GM10248 (cell line): ENCODE measurements at regions not wholly inside any gene's neighbourhood (a gene's known extent, or its start where the extent isn't known, plus 50 kb on each side); places are given as distances from the start of the nearest gene placed in this dataset.

Experiments
- CTCF ChIA-PET: fragments of 300-600 bp; sonication (Branson Sonifier 250); formaldehyde crosslinking; extraction: SDS; loops from one replicate; lab custom pipeline; 2021; ENCODE audit warnings: antibody characterized with exemption; lab: Yijun Ruan, JAX
- POLR2A ChIA-PET: fragments of 350-650 bp; sonication (Branson Sonifier 250); formaldehyde crosslinking; extraction: SDS; loops from one replicate; lab custom pipeline; 2020; ENCODE audit warnings: antibody characterized with exemption; lab: Yijun Ruan, JAX
- DNase-seq: peaks from one replicate; pipeline ENCODE4 v3.0.0; 2012; ENCODE audit errors: extremely low spot score
- TF ChIP-seq, protein P1 (sequence below): IDR thresholded peaks from 2 replicates; pipeline ENCODE4 v1.5.1; 2012; ENCODE audit warnings: mild to moderate bottlenecking, low read depth; ENCODE audit errors: extremely low read depth, missing control alignments, control extremely low read depth

GRCh38 chr10:57818522-57818921, 449.2 kb downstream of the IPMK start:
- DNase-seq, result no peak
- POLR2A ChIA-PET, result no interaction called here
- TF ChIP-seq, protein P1, sequence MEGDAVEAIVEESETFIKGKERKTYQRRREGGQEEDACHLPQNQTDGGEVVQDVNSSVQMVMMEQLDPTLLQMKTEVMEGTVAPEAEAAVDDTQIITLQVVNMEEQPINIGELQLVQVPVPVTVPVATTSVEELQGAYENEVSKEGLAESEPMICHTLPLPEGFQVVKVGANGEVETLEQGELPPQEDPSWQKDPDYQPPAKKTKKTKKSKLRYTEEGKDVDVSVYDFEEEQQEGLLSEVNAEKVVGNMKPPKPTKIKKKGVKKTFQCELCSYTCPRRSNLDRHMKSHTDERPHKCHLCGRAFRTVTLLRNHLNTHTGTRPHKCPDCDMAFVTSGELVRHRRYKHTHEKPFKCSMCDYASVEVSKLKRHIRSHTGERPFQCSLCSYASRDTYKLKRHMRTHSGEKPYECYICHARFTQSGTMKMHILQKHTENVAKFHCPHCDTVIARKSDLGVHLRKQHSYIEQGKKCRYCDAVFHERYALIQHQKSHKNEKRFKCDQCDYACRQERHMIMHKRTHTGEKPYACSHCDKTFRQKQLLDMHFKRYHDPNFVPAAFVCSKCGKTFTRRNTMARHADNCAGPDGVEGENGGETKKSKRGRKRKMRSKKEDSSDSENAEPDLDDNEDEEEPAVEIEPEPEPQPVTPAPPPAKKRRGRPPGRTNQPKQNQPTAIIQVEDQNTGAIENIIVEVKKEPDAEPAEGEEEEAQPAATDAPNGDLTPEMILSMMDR, result no peak
- CTCF ChIA-PET, result interaction anchor here (1.5 to 1.9 kb wide), 2 partner anchors 9 to 10 kb away, joined by 3 to 5 read pairs; no protein-coding TSS in a partner anchor

DNA sequence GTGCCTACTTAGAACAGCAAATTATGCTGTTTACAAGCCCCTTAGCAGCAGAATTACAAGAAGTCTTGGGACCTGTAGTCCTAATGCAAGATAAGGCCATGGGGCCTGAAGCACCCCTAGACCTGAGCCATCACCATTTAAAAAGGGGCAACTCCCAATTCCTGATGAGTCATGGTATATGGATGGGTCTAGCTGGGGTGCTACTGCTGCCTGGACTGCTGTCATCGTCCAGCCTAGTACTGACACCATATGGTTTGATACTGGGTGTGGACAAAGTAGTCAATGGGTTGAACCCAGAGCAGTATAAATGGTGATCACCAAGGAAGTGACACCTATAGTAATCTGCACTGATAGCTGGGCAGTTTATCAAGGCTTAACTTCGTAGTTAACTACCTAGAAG, 450.0 kb downstream of the IPMK start:
- POLR2A ChIA-PET, result interaction anchor here (0.7 kb wide), 1 partner anchor 11 kb away, joined by 4 read pairs; no protein-coding TSS in a partner anchor
- CTCF ChIA-PET, result no interaction called here
- TF ChIP-seq, protein P1, result no peak
- DNase-seq, result no peak

DNA sequence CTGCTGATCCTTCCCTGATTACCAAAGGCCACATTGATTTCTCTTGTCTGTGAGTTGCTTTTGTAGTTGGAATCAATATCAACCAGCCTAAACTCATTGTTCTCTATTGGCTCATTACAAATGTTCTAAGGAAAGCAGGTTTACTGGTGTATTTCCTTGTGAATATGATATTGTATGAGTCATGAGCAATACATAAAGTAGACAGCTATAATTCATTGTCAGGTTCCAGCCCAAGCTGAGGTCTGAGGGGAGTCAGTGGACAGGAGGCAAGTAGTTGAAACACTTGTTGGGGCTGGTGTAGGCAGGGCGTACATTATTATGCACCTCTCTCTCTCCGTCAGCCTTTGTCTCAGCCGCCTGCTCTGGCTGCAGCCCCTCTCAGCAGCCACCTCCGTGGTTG, 451.7 kb downstream of the IPMK start:
- TF ChIP-seq, protein P1, result no peak
- POLR2A ChIA-PET, result no interaction called here
- no peak for DNase-seq
- CTCF ChIA-PET, result interaction anchor here (1.2 kb wide), 1 partner anchor 12 kb away, joined by 3 read pairs; no protein-coding TSS in a partner anchor

DNA sequence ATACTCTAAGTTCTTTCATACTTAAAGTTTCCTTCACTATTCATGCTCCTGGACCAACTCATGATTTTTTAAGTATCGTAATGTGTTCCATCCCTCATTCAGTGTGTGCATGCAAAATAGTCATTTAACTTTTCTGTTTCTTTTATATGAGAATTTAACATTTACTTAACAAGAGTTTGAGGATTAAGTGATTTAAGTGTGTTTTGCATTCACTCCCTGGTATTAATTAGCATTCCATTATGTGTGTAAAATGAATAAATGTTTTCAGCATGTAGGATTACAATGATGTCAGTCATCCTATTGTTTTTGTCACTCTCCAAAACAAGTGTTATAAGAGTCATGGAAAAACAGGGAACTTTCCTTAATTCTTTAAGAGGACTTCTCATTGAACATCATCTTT, 457.7 kb downstream of the IPMK start:
- CTCF ChIA-PET, result interaction anchor here (1.5 to 1.7 kb wide), 2 partner anchors 9 to 12 kb away, joined by 3 to 5 read pairs; no protein-coding TSS in a partner anchor

GRCh38 chr10:57807906-57808305, 459.8 kb downstream of the IPMK start:
- CTCF ChIA-PET, result no interaction called here
- no peak for DNase-seq

More for the DNA sequence above, 457.7 kb downstream of the IPMK start:
- TF ChIP-seq, protein P1, result no peak
- DNase-seq, result no peak
- POLR2A ChIA-PET, result no interaction called here

GRCh38 chr10:57806675-57807074, 461.0 kb downstream of the IPMK start:
- TF ChIP-seq, protein P1, result no peak
- no peak for DNase-seq
- ChIA-PET POLR2A (no interaction called here), CTCF (no interaction called here)

More at GRCh38 chr10:57807906-57808305, 459.8 kb downstream of the IPMK start:
- TF ChIP-seq, protein P1, result no peak
- POLR2A ChIA-PET, result no interaction called here
